ENCODE measurements at regions not wholly inside any gene's neighbourhood (a gene's known extent, or its start where the extent isn't known, plus 50 kb on each side); places are given as distances from the start of the nearest gene placed in this dataset.
A peak's percentile ranks its signal among the peaks of the same experiment; 100 is the strongest.
"Not testable (repeated sequence)": the region's sequence is repeated elsewhere in the genome, so short reads cannot be mapped to it uniquely, and the experiment has no call there.

DNA sequence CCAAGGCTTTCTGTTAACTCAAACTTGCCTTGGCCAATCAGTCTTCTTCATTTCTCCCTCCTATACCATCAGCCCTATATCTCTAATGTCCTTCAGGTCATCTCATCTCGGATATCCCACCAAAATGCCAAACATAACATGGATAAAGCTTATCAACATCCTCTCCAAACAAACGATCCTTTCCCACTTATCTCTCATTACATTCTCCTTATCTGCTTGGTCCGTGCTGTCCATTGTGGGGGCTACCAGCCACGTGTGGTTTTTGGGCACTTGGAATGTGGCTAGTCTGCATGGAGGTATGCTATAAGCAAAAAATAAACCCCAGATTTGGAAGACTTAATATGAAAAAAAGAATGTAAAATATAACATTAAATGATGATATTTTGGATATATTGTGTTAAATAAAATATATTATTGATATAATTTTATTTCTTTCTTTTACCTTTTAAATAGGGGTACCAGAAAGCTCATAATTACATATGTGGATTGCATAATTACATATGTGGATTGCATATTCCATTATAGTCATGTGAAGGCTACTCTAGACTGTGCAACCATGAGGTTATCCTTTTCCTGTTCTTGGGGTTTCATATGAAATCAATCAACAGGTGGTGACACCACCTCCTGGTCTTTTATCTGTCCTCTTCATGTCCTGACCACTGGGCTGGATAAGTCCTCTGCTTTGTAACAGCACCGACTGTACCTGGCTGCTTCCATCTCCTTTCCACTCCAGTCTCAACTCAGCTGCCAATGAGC, 123.0 kb downstream of the CD83 start:
- Histone ChIP-seq H3K36me3 (no peaks in the 10 kb centered on the region), H3K27ac (no peak overlapping the region), H3K4me1 (no peaks in the 10 kb centered on the region), H3K4me3 (no peak overlapping the region), H3K27me3 (no peaks in the 10 kb centered on the region), H3K9me3 (no peaks in the 10 kb centered on the region)
- TF ChIP-seq POLR2A (IDR thresholded peaks at IDR 0.05) (no peak), POLR2AphosphoS5 (IDR thresholded peaks at IDR 0.05; ENCODE audit: insufficient read depth in 1 of 2, low read depth in 1 of 2) (no peak)
- TF ChIP-seq, protein P1, sequence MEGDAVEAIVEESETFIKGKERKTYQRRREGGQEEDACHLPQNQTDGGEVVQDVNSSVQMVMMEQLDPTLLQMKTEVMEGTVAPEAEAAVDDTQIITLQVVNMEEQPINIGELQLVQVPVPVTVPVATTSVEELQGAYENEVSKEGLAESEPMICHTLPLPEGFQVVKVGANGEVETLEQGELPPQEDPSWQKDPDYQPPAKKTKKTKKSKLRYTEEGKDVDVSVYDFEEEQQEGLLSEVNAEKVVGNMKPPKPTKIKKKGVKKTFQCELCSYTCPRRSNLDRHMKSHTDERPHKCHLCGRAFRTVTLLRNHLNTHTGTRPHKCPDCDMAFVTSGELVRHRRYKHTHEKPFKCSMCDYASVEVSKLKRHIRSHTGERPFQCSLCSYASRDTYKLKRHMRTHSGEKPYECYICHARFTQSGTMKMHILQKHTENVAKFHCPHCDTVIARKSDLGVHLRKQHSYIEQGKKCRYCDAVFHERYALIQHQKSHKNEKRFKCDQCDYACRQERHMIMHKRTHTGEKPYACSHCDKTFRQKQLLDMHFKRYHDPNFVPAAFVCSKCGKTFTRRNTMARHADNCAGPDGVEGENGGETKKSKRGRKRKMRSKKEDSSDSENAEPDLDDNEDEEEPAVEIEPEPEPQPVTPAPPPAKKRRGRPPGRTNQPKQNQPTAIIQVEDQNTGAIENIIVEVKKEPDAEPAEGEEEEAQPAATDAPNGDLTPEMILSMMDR (IDR thresholded peaks at IDR 0.05), result no peak
- DNase-seq (ENCODE audit: extremely low spot score in 2 of 2), result peak in 1 of 2 donors; percentile 52
- intact Hi-C loops (cut with DNase I), result no loop called here

DNA sequence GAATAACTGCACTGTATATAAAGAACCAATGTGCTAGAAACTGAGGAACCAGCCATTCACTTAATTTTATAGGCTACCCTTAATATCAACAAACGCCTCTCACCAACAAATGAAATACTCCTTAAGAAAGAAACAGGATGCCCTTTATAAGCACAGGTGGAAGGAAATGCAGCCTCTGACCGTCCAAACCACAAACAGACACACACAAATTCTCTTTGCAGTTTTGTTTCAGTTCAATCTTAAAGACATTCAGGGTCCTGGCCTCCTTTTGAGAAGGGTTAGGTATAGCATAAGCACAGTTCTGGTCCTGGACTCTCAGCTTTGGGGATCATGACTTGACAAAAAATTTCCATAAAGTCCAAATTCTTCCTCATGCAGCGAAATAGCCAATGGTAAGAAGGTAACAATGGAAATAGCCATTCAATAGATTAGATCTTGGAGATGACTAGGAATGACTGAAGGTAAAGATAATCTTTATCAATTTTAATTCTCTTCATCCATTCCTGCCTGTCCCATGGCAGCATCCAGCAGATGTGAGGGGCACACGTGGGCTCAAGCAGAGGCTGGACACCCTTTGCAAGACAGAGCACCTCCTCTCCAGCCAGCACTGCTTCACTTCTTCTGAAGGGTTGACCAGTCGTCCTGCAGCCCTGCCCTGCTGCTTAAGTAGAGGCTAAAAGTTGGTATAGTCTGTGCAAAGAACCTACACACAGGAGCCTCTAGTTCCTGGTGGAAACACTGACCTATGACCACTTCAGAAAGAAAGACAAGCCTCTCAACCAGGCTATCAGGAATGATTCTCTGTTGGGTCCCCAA, 123.9 kb downstream of the CD83 start:
- TF ChIP-seq POLR2A (IDR thresholded peaks at IDR 0.05), result no peak
- TF ChIP-seq, protein P1 (IDR thresholded peaks at IDR 0.05), result no peak
- no peak for TF ChIP-seq POLR2AphosphoS5 (IDR thresholded peaks at IDR 0.05; ENCODE audit: insufficient read depth in 1 of 2, low read depth in 1 of 2)
- Histone ChIP-seq H3K27ac (no peak overlapping the region), H3K9me3 (no peaks in the 10 kb centered on the region), H3K36me3 (no peaks in the 10 kb centered on the region), H3K4me1 (no peaks in the 10 kb centered on the region), H3K4me3 (no peak overlapping the region), H3K27me3 (no peaks in the 10 kb centered on the region)
- intact Hi-C loops (cut with DNase I), result no loop called here
- peak in 1 of 2 donors; percentile 87 for DNase-seq (ENCODE audit: extremely low spot score in 2 of 2)

DNA sequence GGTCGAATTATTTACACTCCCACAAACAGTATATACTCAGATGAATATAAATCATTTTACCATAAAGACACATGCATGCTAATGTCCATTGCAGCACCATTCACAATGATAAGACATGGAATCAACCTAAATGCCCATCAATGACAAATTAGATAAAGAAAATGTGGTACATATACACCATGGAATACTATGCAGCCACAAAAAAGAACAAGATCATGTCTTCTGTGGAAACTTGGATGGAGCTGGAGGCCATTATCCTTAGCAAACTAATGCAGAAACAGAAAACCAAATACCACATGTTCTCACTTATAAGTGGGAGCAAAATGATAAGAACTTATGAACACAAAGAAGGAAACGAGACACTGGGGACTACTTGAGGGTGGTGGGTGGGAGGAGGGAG, 125.3 kb downstream of the CD83 start:
- H3K4me3 ChIP-seq, result not testable (repeated sequence)

DNA sequence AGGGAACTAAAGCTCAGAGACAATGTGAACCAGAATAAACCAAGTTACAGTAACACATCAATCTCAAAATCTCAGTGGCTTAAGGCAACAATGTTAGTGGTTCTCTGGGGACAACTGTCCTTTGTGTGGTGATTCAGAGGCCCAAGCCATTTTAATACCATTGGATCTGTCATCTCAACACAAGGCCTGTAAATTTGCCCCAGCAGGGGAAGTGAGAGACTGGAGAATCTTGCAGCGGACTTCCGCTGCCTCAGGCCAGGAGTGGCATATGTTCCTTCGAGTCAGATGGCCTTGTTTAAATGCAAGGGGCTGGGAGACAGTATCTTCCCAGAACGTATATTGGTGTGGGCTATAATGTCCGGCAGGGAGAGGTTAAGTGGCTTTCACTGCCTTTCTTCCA, 126.0 kb downstream of the CD83 start:
- no peaks in the 10 kb centered on the region for H3K27me3 ChIP-seq
- H3K9me3 ChIP-seq, result no peaks in the 10 kb centered on the region
- peak in 1 of 2 donors; percentile 74 for DNase-seq (ENCODE audit: extremely low spot score in 2 of 2)
- H3K27ac ChIP-seq, result no peak overlapping the region
- no peak for TF ChIP-seq POLR2AphosphoS5 (IDR thresholded peaks at IDR 0.05; ENCODE audit: insufficient read depth in 1 of 2, low read depth in 1 of 2)
- TF ChIP-seq, protein P1 (IDR thresholded peaks at IDR 0.05), result no peak
- TF ChIP-seq POLR2A (IDR thresholded peaks at IDR 0.05), result no peak
- no peaks in the 10 kb centered on the region for H3K4me1 ChIP-seq
- intact Hi-C loops (cut with DNase I), result no loop called here
- H3K4me3 ChIP-seq, result no peak overlapping the region
- H3K36me3 ChIP-seq, result no peaks in the 10 kb centered on the region

More for the DNA sequence above, 125.3 kb downstream of the CD83 start:
- H3K36me3 ChIP-seq; DNase-seq (ENCODE audit: extremely low spot score in 2 of 2); H3K27ac ChIP-seq; H3K9me3 ChIP-seq; H3K27me3 ChIP-seq; H3K4me1 ChIP-seq; intact Hi-C loops (cut with DNase I): not testable (repeated sequence)

DNA sequence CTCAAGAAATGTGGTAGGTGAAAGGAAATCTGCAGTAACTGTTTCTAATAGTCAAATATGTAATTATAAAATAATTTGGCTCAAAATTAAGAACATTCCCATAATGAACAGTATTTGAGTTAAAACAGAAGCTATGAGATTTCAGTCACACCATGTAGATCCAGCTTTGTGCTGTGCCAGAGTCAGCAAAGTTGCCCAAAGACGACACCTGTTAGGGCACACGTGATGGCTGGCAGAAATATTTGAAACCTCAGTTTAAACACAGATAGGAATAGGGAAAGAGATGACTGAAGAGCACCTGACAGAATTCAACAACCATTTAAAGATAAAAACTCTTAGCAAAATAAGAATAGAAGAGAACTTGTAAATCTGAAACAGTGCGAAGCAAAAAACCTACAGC, 129.3 kb downstream of the CD83 start:
- Histone ChIP-seq H3K27ac (no peak overlapping the region), H3K36me3 (no peaks in the 10 kb centered on the region), H3K27me3 (no peaks in the 10 kb centered on the region), H3K4me1 (no peaks in the 10 kb centered on the region), H3K9me3 (no peaks in the 10 kb centered on the region), H3K4me3 (no peak overlapping the region)
- intact Hi-C loops (cut with DNase I), result no loop called here
- no peak for TF ChIP-seq POLR2A (IDR thresholded peaks at IDR 0.05)
- TF ChIP-seq POLR2AphosphoS5 (IDR thresholded peaks at IDR 0.05; ENCODE audit: insufficient read depth in 1 of 2, low read depth in 1 of 2), result no peak
- TF ChIP-seq, protein P1 (IDR thresholded peaks at IDR 0.05), result no peak
- peak in 1 of 2 donors; percentile 8 for DNase-seq (ENCODE audit: extremely low spot score in 2 of 2)
